ENCODE measurements at regions not wholly inside any gene's neighbourhood (a gene's known extent, or its start where the extent isn't known, plus 50 kb on each side); places are given as distances from the start of the nearest gene placed in this dataset.
A peak's percentile ranks its signal among the peaks of the same experiment; 100 is the strongest.

DNA sequence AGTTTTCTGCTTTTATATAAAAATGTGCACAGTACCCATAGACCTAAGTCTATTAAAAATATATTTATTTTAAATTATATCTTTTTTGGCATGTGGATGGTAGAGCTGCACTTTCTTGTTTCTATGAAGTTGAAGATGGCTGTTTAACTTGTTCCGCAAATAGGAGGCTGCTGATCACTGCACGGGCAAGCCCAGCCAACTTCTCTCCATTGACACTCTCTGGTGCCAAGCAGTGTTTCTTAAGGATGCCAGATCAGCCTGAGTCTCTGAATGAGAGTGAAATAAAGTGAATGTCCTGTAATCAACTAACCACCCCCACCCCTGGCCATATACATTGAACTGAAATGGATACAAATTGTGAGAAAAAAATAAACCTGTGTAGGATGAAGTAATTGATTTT is 202.9 kb upstream of the KLHL1 start:
- Histone ChIP-seq H3K36me3 (ENCODE audit: insufficient read depth) (no peaks in the 10 kb centered on the region), H3K9ac (no peak overlapping the region), H2AFZ (ENCODE audit: low read depth) (no peak overlapping the region), H4K20me1 (ENCODE audit: insufficient read depth) (no peaks in the 10 kb centered on the region), H3K27ac (no peak overlapping the region), H3K4me3 (IDR thresholded peaks at IDR 0.05; ENCODE audit: insufficient read depth, low read depth, low read length) (no peak overlapping the region), H3K4me1 (ENCODE audit: low read depth, poor library complexity, severe bottlenecking) (no peaks in the 10 kb centered on the region), H3K27me3 (ENCODE audit: insufficient read depth, low read depth) (no peaks in the 10 kb centered on the region), H3K4me2 (no peak overlapping the region), H3K79me2 (ENCODE audit: insufficient read depth, low read depth) (no peaks in the 10 kb centered on the region)
- TF ChIP-seq, protein P1, sequence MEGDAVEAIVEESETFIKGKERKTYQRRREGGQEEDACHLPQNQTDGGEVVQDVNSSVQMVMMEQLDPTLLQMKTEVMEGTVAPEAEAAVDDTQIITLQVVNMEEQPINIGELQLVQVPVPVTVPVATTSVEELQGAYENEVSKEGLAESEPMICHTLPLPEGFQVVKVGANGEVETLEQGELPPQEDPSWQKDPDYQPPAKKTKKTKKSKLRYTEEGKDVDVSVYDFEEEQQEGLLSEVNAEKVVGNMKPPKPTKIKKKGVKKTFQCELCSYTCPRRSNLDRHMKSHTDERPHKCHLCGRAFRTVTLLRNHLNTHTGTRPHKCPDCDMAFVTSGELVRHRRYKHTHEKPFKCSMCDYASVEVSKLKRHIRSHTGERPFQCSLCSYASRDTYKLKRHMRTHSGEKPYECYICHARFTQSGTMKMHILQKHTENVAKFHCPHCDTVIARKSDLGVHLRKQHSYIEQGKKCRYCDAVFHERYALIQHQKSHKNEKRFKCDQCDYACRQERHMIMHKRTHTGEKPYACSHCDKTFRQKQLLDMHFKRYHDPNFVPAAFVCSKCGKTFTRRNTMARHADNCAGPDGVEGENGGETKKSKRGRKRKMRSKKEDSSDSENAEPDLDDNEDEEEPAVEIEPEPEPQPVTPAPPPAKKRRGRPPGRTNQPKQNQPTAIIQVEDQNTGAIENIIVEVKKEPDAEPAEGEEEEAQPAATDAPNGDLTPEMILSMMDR (conservative IDR thresholded peaks at IDR 0.05; ENCODE audit: low read depth, low read length) = no peak

DNA sequence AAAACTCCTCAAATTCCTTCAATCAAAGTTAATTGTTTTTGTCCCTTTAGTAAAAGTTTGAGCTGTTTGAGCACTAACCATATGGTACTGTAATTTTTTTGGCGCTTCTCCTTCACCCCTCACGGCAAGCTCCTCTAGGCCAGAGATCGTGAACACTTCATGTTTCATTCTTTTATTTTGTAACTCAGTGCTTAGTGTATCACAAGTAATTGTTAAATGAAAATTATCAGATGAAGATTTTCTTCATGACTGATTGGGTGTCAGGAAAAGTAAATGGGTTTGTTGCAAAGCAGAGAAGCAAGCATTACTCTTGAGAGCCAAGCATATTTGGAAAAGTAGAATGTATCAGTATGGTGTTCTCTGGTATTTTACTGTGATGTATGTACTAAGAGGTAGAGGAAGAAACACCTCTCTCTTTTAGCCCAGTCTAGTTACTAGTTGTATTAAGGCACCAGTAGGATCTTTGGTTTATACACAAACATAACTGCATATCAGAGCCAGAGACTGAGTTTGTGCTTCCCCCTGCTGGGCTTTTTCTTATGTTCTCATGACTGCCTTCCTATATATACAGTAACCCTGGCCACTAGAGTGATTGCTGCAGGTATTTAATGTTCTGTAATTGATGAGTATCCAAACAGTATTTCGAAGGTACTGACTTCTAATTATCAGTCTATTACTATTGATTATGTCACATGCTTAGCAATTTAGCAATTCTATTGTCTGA is 202.3 kb upstream of the KLHL1 start:
- H3K4me1 ChIP-seq (ENCODE audit: low read depth, poor library complexity, severe bottlenecking) = no peaks in the 10 kb centered on the region
- no peak overlapping the region for H3K9ac ChIP-seq
- no peaks in the 10 kb centered on the region for H3K79me2 ChIP-seq (ENCODE audit: insufficient read depth, low read depth)
- H3K36me3 ChIP-seq (ENCODE audit: insufficient read depth) = no peaks in the 10 kb centered on the region
- H3K27me3 ChIP-seq (ENCODE audit: insufficient read depth, low read depth) = no peaks in the 10 kb centered on the region
- H2AFZ ChIP-seq (ENCODE audit: low read depth) = no peak overlapping the region
- TF ChIP-seq, protein P1 (conservative IDR thresholded peaks at IDR 0.05; ENCODE audit: low read depth, low read length) = 0 out of 2 replicates have a peak, but pooled peaks have one; percentile 16
- no peak overlapping the region for H3K27ac ChIP-seq
- no peaks in the 10 kb centered on the region for H4K20me1 ChIP-seq (ENCODE audit: insufficient read depth)
- no peak overlapping the region for H3K4me2 ChIP-seq
- no peak overlapping the region for H3K4me3 ChIP-seq (IDR thresholded peaks at IDR 0.05; ENCODE audit: insufficient read depth, low read depth, low read length)

DNA sequence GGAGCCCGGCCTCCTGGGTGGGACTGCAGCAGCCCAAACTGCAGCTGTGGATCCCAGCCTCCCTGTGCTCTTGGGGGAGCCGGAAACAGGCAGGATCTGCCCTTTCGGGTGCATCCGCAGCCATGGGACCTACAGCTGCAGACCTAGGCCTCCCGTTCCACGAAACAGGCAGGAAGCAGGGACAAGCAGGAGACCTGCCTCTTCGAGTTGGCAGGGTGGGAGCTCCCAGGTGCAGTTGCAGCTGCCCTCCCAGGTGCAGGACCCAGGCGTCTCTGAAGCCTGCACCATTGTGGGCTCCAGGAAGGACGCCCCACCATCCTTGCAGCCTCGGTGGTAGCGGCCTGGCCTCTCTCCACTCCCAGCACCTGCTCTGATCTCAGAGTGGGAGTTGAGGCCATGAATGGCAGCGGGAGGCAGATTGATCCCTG is 189.0 kb upstream of the KLHL1 start:
- Histone ChIP-seq H3K27ac (no peak overlapping the region), H3K4me2 (no peak overlapping the region), H4K20me1 (ENCODE audit: insufficient read depth) (no peaks in the 10 kb centered on the region)

DNA sequence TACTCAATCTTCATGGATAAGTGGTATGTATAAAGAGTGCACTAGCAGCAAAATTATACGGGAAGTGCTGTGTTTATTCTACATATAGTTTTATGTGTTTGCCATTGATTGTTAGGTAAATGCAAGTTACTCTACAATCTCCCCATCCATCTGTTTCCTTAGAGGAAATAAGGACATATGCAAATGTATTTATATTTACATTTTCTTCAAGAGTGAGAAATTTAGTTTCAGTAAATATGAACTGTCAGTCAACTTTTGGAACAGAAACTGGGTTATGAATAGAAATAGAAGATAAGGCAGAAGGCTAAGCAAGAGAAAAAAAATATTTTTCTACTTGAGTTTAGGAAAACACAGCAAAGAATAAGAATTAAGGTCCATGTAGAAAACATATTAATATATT is 176.1 kb upstream of the KLHL1 start:
- Histone ChIP-seq H3K27me3 (ENCODE audit: insufficient read depth, low read depth) (no peaks in the 10 kb centered on the region), H4K20me1 (ENCODE audit: insufficient read depth) (no peaks in the 10 kb centered on the region), H3K27ac (no peak overlapping the region), H3K36me3 (ENCODE audit: insufficient read depth) (no peaks in the 10 kb centered on the region), H2AFZ (ENCODE audit: low read depth) (no peak overlapping the region), H3K4me2 (no peak overlapping the region), H3K79me2 (ENCODE audit: insufficient read depth, low read depth) (no peaks in the 10 kb centered on the region), H3K9ac (no peak overlapping the region), H3K4me1 (ENCODE audit: low read depth, poor library complexity, severe bottlenecking) (no peaks in the 10 kb centered on the region), H3K4me3 (IDR thresholded peaks at IDR 0.05; ENCODE audit: insufficient read depth, low read depth, low read length) (no peak overlapping the region)
- TF ChIP-seq, protein P1 (conservative IDR thresholded peaks at IDR 0.05; ENCODE audit: low read depth, low read length) = no peak

More for the DNA sequence above, 189.0 kb upstream of the KLHL1 start:
- Histone ChIP-seq H3K4me1 (ENCODE audit: low read depth, poor library complexity, severe bottlenecking) (no peaks in the 10 kb centered on the region), H3K79me2 (ENCODE audit: insufficient read depth, low read depth) (no peaks in the 10 kb centered on the region), H3K4me3 (IDR thresholded peaks at IDR 0.05; ENCODE audit: insufficient read depth, low read depth, low read length) (no peak overlapping the region), H2AFZ (ENCODE audit: low read depth) (no peak overlapping the region), H3K36me3 (ENCODE audit: insufficient read depth) (no peaks in the 10 kb centered on the region), H3K9ac (no peak overlapping the region), H3K27me3 (ENCODE audit: insufficient read depth, low read depth) (no peaks in the 10 kb centered on the region)
- TF ChIP-seq, protein P1 (conservative IDR thresholded peaks at IDR 0.05; ENCODE audit: low read depth, low read length) = no peak
